HG02759 (cell line): ENCODE measurements at regions not wholly inside any gene's neighbourhood (a gene's known extent, or its start where the extent isn't known, plus 50 kb on each side); places are given as distances from the start of the nearest gene placed in this dataset.
"Not testable (repeated sequence)": the region's sequence is repeated elsewhere in the genome, so short reads cannot be mapped to it uniquely, and the experiment has no call there.

Experiments used
- ATAC-seq: cut with Tn5 transposase; IDR thresholded peaks from one replicate; pipeline ENCODE4 v1.9.1; 2021; ENCODE audit warnings: mild to moderate bottlenecking, moderate library complexity; ENCODE audit not compliant: unreplicated experiment

DNA sequence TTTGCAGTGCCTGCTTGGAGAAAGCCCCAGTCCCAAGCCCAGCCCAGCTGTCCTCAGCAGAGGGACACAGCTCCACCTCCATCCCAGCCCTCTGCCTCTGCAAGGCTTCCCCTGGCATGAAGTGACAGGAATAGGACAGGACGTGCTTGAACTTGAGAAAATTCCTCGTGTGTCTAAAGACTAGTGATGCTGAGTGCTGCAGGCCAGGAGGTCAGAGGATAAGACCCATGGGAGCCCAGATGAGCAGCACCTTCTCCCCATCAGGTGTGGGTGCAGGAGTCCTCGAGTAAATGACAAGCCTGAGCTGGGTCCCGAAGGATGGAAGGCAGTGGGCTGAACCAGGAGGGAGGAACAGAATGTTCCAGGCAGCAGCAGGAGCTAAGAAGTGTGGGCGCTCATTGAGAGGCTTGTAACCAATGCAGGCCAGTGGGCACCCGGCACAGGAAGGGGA is 67.8 kb upstream of the UXS1 start:
- ATAC-seq = no peak

DNA sequence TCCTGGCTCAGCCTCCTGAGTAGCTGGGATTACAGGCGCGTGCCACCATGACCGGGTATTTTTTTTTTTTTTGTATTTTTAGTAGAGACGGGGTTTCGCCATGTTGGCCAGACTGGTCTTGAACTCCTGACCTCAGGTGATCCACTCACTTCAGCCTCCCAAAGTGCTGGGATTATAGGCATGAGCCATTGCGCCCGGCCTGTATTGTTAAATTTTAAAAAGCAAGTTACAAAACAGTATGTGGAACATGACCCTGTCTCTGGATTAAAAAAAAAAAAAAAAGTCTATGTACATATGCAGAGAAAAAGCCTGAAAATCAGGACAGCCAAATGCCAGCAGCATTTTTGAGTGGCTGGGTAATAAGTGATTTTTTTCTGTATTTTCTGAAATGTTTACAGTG is 64.8 kb upstream of the UXS1 start:
- not testable (repeated sequence) for ATAC-seq

DNA sequence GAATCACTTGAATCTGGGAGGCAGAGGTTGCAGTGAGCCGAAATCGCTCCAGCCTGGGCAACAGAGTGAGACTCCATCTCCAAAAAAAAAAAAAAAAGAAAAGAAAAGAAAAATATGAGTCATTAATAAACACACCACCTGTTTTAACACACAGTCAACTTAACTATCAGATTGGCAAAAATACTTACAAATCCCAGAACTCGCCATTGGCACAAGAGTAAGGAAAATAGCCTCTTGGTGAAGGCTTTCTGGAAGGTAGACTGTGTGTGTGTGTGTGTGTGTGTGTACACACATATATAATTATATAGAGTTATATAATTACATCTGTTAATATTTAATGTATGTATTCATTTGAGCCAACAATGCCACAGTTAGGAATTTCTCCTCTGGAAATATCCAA is 63.7 kb upstream of the UXS1 start:
- ATAC-seq = no peak

DNA sequence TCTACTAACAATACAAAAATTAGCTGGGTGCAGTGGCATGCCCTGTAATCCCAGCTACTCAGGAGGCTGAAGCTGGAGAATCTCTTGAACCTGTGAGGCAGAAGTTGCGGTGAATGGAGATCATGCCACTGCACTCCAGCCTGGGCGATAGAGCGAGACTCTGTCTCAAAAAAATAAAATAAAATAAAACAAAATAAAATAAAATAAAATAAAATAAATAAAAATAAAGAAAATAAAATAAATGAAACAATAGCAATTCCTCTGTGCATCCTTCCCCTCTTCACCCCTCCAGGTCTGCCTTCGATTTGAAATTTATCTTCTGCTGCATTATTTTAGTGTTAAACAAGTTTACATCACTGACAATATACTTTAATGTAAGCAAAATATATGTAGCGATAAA is 63.0 kb upstream of the UXS1 start:
- ATAC-seq = no peak

GRCh38 chr2:106249157-106249828 is 55.2 kb upstream of the UXS1 start:
- not testable (repeated sequence) for ATAC-seq

GRCh38 chr2:106248548-106249151 is 54.5 kb upstream of the UXS1 start:
- peak; percentile 71 for ATAC-seq
